ENCODE measurements at regions not wholly inside any gene's neighbourhood (a gene's known extent, or its start where the extent isn't known, plus 50 kb on each side); places are given as distances from the start of the nearest gene placed in this dataset.

DNA sequence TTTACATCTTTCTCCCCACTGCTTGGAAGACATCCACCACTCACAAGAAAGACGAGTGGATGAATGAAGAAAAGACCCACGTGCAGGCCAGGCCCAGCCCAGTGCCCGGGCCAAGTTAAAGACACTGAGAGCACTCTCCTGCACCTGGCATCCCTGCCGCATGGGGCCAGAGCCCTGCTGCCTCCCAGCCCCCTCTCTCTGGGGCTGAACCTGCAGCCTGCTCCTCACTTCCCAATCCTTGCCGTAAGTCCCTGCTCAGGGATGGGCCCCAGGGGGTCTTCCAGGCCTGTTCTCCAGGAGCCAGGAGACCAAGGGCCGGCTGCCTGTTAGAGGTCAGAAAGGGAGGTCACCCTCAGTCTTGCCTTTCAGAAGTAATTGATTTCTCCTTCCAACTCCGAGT lies 168.5 kb upstream of the ZC3H12A start:
- Mint-ChIP-seq H3K9me3 (no peaks in the 10 kb centered on the region; a peak in 1 of 5 replicates), H3K27ac (no peak overlapping the region), H3K27me3 (ENCODE audit: low read depth) (peaks cover 6% of the 10 kb centered on the region; the same call in 1 of the 2 replicates), H3K4me3 (no peak overlapping the region), H3K36me3 (ENCODE audit: insufficient read depth in 1 of 3, low read depth in 3 of 3) (no peaks in the 10 kb centered on the region), H3K4me1 (peaks cover 13 to 37% of the 10 kb centered on the region in 2 experiments)
- Histone ChIP-seq H3K27me3 (ENCODE audit: insufficient read depth, low read length) (no peaks in the 10 kb centered on the region), H3K4ac (ENCODE audit: low read depth, low read length) (no peak overlapping the region), H3K79me1 (ENCODE audit: insufficient read depth, low read depth, low read length, poor library complexity, severe bottlenecking) (no peaks in the 10 kb centered on the region), H3T11ph (ENCODE audit: low read length) (no peak overlapping the region), H3K4me2 (ENCODE audit: insufficient read depth, insufficient read length, low read length) (no peak overlapping the region), H3K18ac (ENCODE audit: insufficient read length, low read depth, low read length) (no peak overlapping the region), H2BK12ac (ENCODE audit: insufficient read length, low read depth, low read length) (no peak overlapping the region), H3K27ac (ENCODE audit: insufficient read length, low read depth, low read length) (no peak overlapping the region), H2AK5ac (ENCODE audit: insufficient read length, low read length) (no peak overlapping the region), H4K91ac (ENCODE audit: insufficient read length, low read depth, low read length) (no peak overlapping the region), H2BK120ac (ENCODE audit: low read depth, low read length, poor library complexity, severe bottlenecking) (no peak overlapping the region), H2BK20ac (ENCODE audit: low read depth, low read length, poor library complexity, severe bottlenecking) (no peak overlapping the region), H3K79me2 (ENCODE audit: insufficient read depth, low read length) (no peaks in the 10 kb centered on the region), H4K5ac (ENCODE audit: insufficient read length, low read depth, low read length) (no peak overlapping the region), H3K14ac (ENCODE audit: insufficient read depth, low read length) (no peak overlapping the region), H3K4me1 (ENCODE audit: insufficient read depth, low read length) (no peaks in the 10 kb centered on the region), H3K23ac (ENCODE audit: insufficient read length, low read depth, low read length) (no peak overlapping the region), H3K23me2 (ENCODE audit: insufficient read length, low read depth, low read length, poor library complexity, severe bottlenecking) (peaks cover 2% of the 10 kb centered on the region), H4K8ac (replicated peaks; ENCODE audit: insufficient read length, low read depth, low read length) (no peak overlapping the region), H3K9me3 (ENCODE audit: control insufficient read depth, low read depth, low read length) (no peaks in the 10 kb centered on the region), H2BK5ac (ENCODE audit: insufficient read length, low read length) (no peak overlapping the region), H2BK15ac (ENCODE audit: low read depth, low read length) (no peak overlapping the region), H2AFZ (ENCODE audit: low read length) (no peak overlapping the region), H4K20me1 (ENCODE audit: control insufficient read depth, insufficient read depth, insufficient read length) (no peaks in the 10 kb centered on the region), H3K9ac (ENCODE audit: extremely low read depth, insufficient read length, low read length) (no peak overlapping the region), H3K56ac (ENCODE audit: insufficient read length, low read depth, low read length) (no peak overlapping the region)
- DNase-seq = no peak
- WGBS (ENCODE audit: extremely low coverage, insufficient read length, low lambda C conversion rate) = no CpG with 5 or more reads among the region's 7 CpGs
- TF ChIP-seq, protein P1, sequence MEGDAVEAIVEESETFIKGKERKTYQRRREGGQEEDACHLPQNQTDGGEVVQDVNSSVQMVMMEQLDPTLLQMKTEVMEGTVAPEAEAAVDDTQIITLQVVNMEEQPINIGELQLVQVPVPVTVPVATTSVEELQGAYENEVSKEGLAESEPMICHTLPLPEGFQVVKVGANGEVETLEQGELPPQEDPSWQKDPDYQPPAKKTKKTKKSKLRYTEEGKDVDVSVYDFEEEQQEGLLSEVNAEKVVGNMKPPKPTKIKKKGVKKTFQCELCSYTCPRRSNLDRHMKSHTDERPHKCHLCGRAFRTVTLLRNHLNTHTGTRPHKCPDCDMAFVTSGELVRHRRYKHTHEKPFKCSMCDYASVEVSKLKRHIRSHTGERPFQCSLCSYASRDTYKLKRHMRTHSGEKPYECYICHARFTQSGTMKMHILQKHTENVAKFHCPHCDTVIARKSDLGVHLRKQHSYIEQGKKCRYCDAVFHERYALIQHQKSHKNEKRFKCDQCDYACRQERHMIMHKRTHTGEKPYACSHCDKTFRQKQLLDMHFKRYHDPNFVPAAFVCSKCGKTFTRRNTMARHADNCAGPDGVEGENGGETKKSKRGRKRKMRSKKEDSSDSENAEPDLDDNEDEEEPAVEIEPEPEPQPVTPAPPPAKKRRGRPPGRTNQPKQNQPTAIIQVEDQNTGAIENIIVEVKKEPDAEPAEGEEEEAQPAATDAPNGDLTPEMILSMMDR (conservative IDR thresholded peaks at IDR 0.05) = no peak

Measured in H9 (cell line).